IMR-90 (cell line): ENCODE measurements at regions not wholly inside any gene's neighbourhood (a gene's known extent, or its start where the extent isn't known, plus 50 kb on each side); places are given as distances from the start of the nearest gene placed in this dataset.

Source experiments
- ATAC-seq: fragments of 200-7000 bp; cut with Tn5 transposase; 2 replicates; pipeline ENCODE4 v1.9.1; 2020; ENCODE audit warnings: low read depth, mild to moderate bottlenecking, moderate library complexity
- BruUV-seq: library from RNA; stranded (reverse); fragments of 400-500 nt; replicated peaks from 2 replicates; lab custom pipeline; 2021; lab: Mats Ljungman, UMichigan
- CTCF ChIA-PET: fragments of 300-600 bp; formaldehyde crosslinking; extraction: SDS; loops from one replicate; lab custom pipeline; 2021; ENCODE audit warnings: antibody characterized with exemption; lab: Yijun Ruan, JAX
- POLR2A ChIA-PET: fragments of 300-600 bp; sonication (Branson Sonifier 250); formaldehyde crosslinking; loops from one replicate; lab custom pipeline; 2022; ENCODE audit warnings: antibody characterized with exemption; ENCODE audit not compliant: unreplicated experiment; lab: Charles Lee
- DNase-seq: peaks from one replicate; pipeline ENCODE4 v3.0.0; 2013
- H2AFZ ChIP-seq: replicated peaks from 2 replicates; pipeline ENCODE3; 2013; ENCODE audit warnings: low read length, mild to moderate bottlenecking; ENCODE audit not compliant: poor library complexity
- H2AK5ac ChIP-seq: 2 replicates; pipeline ENCODE4 v1.6.1; 2013; ENCODE audit warnings: low read depth, low read length, inconsistent platforms
- H2AK9ac ChIP-seq: replicated peaks from 2 replicates; pipeline ENCODE3; 2013; ENCODE audit warnings: mild to moderate bottlenecking, low read depth, low read length, moderate library complexity; ENCODE audit not compliant: poor library complexity
- H2BK120ac ChIP-seq: 2 replicates; pipeline ENCODE4 v1.6.1; 2013; ENCODE audit warnings: low read depth, low read length, inconsistent platforms
- H2BK15ac ChIP-seq: 3 replicates; pipeline ENCODE4 v1.6.1; 2013; ENCODE audit warnings: low read depth, low read length, inconsistent platforms
- H2BK20ac ChIP-seq: 2 replicates; pipeline ENCODE4 v1.6.1; 2013; ENCODE audit warnings: low read depth, mild to moderate bottlenecking, inconsistent platforms, low read length, moderate library complexity
- H2BK5ac ChIP-seq: 2 replicates; pipeline ENCODE4 v1.6.1; 2013; ENCODE audit warnings: mild to moderate bottlenecking, low read depth, low read length, inconsistent platforms; ENCODE audit not compliant: poor library complexity, severe bottlenecking
- H3K14ac ChIP-seq: replicated peaks from 2 replicates; pipeline ENCODE4 v1.6.1; 2013; ENCODE audit warnings: low read depth, low read length, inconsistent platforms
- H3K18ac ChIP-seq: 2 replicates; pipeline ENCODE4 v1.6.1; 2013; ENCODE audit warnings: low read depth, low read length, control low read depth
- H3K23ac ChIP-seq: 2 replicates; pipeline ENCODE4 v1.6.1; 2013; ENCODE audit warnings: low read depth, low read length, inconsistent platforms
- H3K27ac ChIP-seq: 2 replicates; pipeline ENCODE4 v1.5.1; 2013; ENCODE audit warnings: mild to moderate bottlenecking, control low read depth, low read length; ENCODE audit not compliant: insufficient read depth
- H3K27me3 ChIP-seq: 2 replicates; pipeline ENCODE4 v1.6.1; 2013; ENCODE audit warnings: low read length; ENCODE audit not compliant: control insufficient read depth, insufficient read depth
- H3K36me3 ChIP-seq: 2 replicates; pipeline ENCODE4 v1.6.1; 2013; ENCODE audit warnings: low read length, mixed read lengths; ENCODE audit not compliant: control insufficient read depth, insufficient read depth
- H3K4ac ChIP-seq: 2 replicates; pipeline ENCODE4 v1.6.1; 2013; ENCODE audit warnings: low read depth, low read length, inconsistent platforms
- H3K4me1 ChIP-seq: 2 replicates; pipeline ENCODE4 v1.6.1; 2013; ENCODE audit warnings: low read length, mixed read lengths; ENCODE audit not compliant: control insufficient read depth, insufficient read depth
- H3K4me2 ChIP-seq: 2 replicates; pipeline ENCODE4 v1.6.1; 2013; ENCODE audit warnings: low read depth, mild to moderate bottlenecking, control low read depth, low read length, moderate library complexity
- H3K4me3 ChIP-seq: 2 replicates; pipeline ENCODE4 v1.5.1; 2013; ENCODE audit warnings: low read depth, mild to moderate bottlenecking, control low read depth, low read length, moderate library complexity; ENCODE audit not compliant: insufficient read depth
- H3K56ac ChIP-seq: 2 replicates; pipeline ENCODE4 v1.6.1; 2013; ENCODE audit warnings: low read length, inconsistent platforms; ENCODE audit not compliant: insufficient read depth; ENCODE audit errors: extremely low read depth
- H3K79me1 ChIP-seq, 2 experiments: 2 replicates each; pipeline ENCODE4 v1.6.1; 2013; ENCODE audit warnings: low read length in 2 of 2, inconsistent platforms in 1 of 2, low read depth in 1 of 2
- H3K9ac ChIP-seq: 2 replicates; pipeline ENCODE4 v1.6.1; 2013; ENCODE audit warnings: low read depth, low read length, control low read depth
- H3K9me1 ChIP-seq: 2 replicates; pipeline ENCODE4 v1.6.1; 2013; ENCODE audit warnings: low read length, inconsistent platforms; ENCODE audit not compliant: insufficient read depth
- H3K9me3 ChIP-seq: 2 replicates; pipeline ENCODE4 v1.6.1; 2013; ENCODE audit warnings: low read length; ENCODE audit not compliant: control insufficient read depth, insufficient read depth
- H4K20me1 ChIP-seq: 2 replicates; pipeline ENCODE4 v1.6.1; 2013; ENCODE audit warnings: low read length, inconsistent platforms; ENCODE audit not compliant: insufficient read depth
- H4K5ac ChIP-seq: 2 replicates; pipeline ENCODE4 v1.6.1; 2013; ENCODE audit warnings: mild to moderate bottlenecking, low read depth, low read length, control low read depth
- H4K8ac ChIP-seq, 2 experiments: 2 replicates each; pipeline ENCODE4 v1.6.1; 2013; ENCODE audit warnings: low read depth in 2 of 2, low read length in 2 of 2, control low read depth in 1 of 2, inconsistent platforms in 1 of 2
- H4K91ac ChIP-seq: 2 replicates; pipeline ENCODE4 v1.6.1; 2013; ENCODE audit warnings: low read depth, low read length, inconsistent platforms; ENCODE audit not compliant: insufficient read depth
- CHD1 ChIP-seq: IDR thresholded peaks from 2 replicates; pipeline ENCODE4 v1.6.1; 2012; ENCODE audit warnings: low read depth, low read length, improper control_type of control experiment
- MAFK ChIP-seq: IDR thresholded peaks from 2 replicates; pipeline ENCODE4 v1.6.1; 2012; ENCODE audit warnings: low read depth, low read length, improper control_type of control experiment
- MXI1 ChIP-seq: IDR thresholded peaks from 2 replicates; pipeline ENCODE4 v1.6.1; 2012; ENCODE audit warnings: low read depth, mild to moderate bottlenecking, low read length, moderate library complexity, borderline replicate concordance
- NFE2L2 ChIP-seq: fragments of 150-350 bp; IDR thresholded peaks from 2 replicates; pipeline ENCODE4 v1.6.1; 2016; ENCODE audit warnings: low read depth, mild to moderate bottlenecking, low read length
- RCOR1 ChIP-seq: IDR thresholded peaks from 2 replicates; pipeline ENCODE4 v1.6.1; 2012; ENCODE audit warnings: mild to moderate bottlenecking, low read length, improper control_type of control experiment; ENCODE audit not compliant: insufficient replicate concordance
- WGBS, 2 experiments: methylation state at CpG; one replicate each; pipeline versions ENCODE4 v1.1.5 to v1.1.7; 2013; ENCODE audit warnings: missing lambda C conversion rate in 2 of 2; ENCODE audit not compliant: insufficient read length in 1 of 2; ENCODE audit errors: extremely low coverage in 2 of 2; 5-methylcytosine and 5-hydroxymethylcytosine counted together
- dilution Hi-C: fragments of 300-500 bp; cut with HindIII; formaldehyde crosslinking; loops from one replicate; pipeline ENCODE4 v1.14.3; 2018; ENCODE audit warnings: low sequenced_read_pairs; ENCODE audit not compliant: unreplicated experiment
- in situ Hi-C: fragments of 300-500 bp; cut with MboI; formaldehyde crosslinking; loops from 3 replicates; pipeline ENCODE4 v1.14.3; 2019; ENCODE audit warnings: low sequenced_read_pairs, inconsistent platforms, mixed read lengths
- intact Hi-C: fragments of 100-400 bp; cut with micrococcal nuclease; formaldehyde crosslinking; loops from 2 replicates; pipeline ENCODE4 v1.10.0; 2022
- TF ChIP-seq, protein P1 (sequence below): fragments of 150-350 bp; IDR thresholded peaks from 2 replicates; pipeline ENCODE4 v1.6.1; 2016; ENCODE audit warnings: low read depth, mild to moderate bottlenecking, low read length, moderate library complexity, borderline replicate concordance
- TF ChIP-seq, protein P2 (sequence below): fragments of 150-350 bp; IDR thresholded peaks from 2 replicates; pipeline ENCODE4 v1.6.1; 2017; ENCODE audit warnings: mild to moderate bottlenecking, antibody characterized with exemption, low read length, low read depth

DNA sequence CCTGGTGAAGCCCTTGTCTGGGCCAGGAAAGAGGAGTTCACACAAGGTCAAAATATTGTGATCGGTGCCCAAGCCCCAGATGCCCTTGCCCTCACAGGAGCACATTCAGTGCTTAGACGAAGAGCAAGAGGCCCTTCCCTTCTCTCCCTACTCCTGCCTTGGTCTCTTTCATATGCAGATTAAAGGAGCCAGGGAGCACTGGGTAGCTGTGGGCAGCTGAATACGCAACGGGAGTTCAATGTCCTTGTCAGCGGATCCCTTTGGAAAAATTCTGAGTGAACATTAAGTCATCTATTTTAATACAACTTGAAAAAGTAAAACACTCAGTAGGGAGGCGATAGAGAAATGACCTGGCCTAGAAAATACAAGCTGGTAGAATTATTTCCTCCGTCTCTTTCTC, 1489.4 kb downstream of the AACS start:
- in situ Hi-C loops: no loop called here
- BruUV-seq: no TSS peak

More for the DNA sequence above, 1489.4 kb downstream of the AACS start:
- no peak overlapping the region for H3K18ac ChIP-seq
- no peak overlapping the region for H3K14ac ChIP-seq
- no peak overlapping the region for H4K91ac ChIP-seq
- no peak overlapping the region for H3K4ac ChIP-seq
- H4K5ac ChIP-seq: no peak overlapping the region
- intact Hi-C loops (no loop called here), dilution Hi-C loops (no loop called here)
- CTCF ChIA-PET: no interaction called here
- H3K27me3 ChIP-seq: no peaks in the 10 kb centered on the region
- no peak overlapping the region for H4K8ac ChIP-seq
- no peak overlapping the region for H2BK20ac ChIP-seq
- H3K4me3 ChIP-seq: no peak overlapping the region
- H2AK9ac ChIP-seq: no peak overlapping the region
- no peaks in the 10 kb centered on the region for H3K4me1 ChIP-seq
- no peak overlapping the region for H2BK5ac ChIP-seq
- no peak overlapping the region for H3K27ac ChIP-seq
- no peak overlapping the region for H3K4me2 ChIP-seq
- no peak overlapping the region for H2AFZ ChIP-seq
- H3K79me1 ChIP-seq: no peaks in the 10 kb centered on the region
- no peaks in the 10 kb centered on the region for H3K36me3 ChIP-seq
- H3K9me1 ChIP-seq: no peaks in the 10 kb centered on the region
- DNase-seq (no peak), ATAC-seq (no peak)
- POLR2A ChIA-PET: no interaction called here
- no peak overlapping the region for H2AK5ac ChIP-seq
- H3K9me3 ChIP-seq: peaks cover 17% of the 10 kb centered on the region
- H2BK15ac ChIP-seq: no peak overlapping the region
- TF ChIP-seq RCOR1: no peak
- TF ChIP-seq CHD1: no peak
- no peak for TF ChIP-seq MXI1
- TF ChIP-seq, protein P1, sequence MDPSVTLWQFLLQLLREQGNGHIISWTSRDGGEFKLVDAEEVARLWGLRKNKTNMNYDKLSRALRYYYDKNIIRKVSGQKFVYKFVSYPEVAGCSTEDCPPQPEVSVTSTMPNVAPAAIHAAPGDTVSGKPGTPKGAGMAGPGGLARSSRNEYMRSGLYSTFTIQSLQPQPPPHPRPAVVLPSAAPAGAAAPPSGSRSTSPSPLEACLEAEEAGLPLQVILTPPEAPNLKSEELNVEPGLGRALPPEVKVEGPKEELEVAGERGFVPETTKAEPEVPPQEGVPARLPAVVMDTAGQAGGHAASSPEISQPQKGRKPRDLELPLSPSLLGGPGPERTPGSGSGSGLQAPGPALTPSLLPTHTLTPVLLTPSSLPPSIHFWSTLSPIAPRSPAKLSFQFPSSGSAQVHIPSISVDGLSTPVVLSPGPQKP: no peak
- no peak for TF ChIP-seq MAFK
- TF ChIP-seq, protein P2, sequence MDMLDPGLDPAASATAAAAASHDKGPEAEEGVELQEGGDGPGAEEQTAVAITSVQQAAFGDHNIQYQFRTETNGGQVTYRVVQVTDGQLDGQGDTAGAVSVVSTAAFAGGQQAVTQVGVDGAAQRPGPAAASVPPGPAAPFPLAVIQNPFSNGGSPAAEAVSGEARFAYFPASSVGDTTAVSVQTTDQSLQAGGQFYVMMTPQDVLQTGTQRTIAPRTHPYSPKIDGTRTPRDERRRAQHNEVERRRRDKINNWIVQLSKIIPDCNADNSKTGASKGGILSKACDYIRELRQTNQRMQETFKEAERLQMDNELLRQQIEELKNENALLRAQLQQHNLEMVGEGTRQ: no peak
- no peak for TF ChIP-seq NFE2L2
- H4K20me1 ChIP-seq: no peaks in the 10 kb centered on the region
- H3K9ac ChIP-seq: no peak overlapping the region
- no CpG with 5 or more reads among the region's 7 CpGs for WGBS, 2 experiments
- H2BK120ac ChIP-seq: no peak overlapping the region
- no peak overlapping the region for H3K23ac ChIP-seq
- no peak overlapping the region for H3K56ac ChIP-seq
